Esophagus squamous epithelium (tissue), 4 donors: ENCODE measurements at regions not wholly inside any gene's neighbourhood (a gene's known extent, or its start where the extent isn't known, plus 50 kb on each side); places are given as distances from the start of the nearest gene placed in this dataset.

ENCODE experiments used
- CTCF ChIP-seq, 6 experiments: fragments of 450-650 bp in 4 of 6; fragments of 200-600 bp in 2 of 6; sonication (generic) in 2 of 6; IDR thresholded peaks; one replicate each; pipeline ENCODE4 v1.5.1; 2016 to 2019; ENCODE audit warnings: antibody characterized with exemption in 6 of 6, mild to moderate bottlenecking in 4 of 6, moderate library complexity in 4 of 6
- POLR2A ChIP-seq, 4 donors: fragments of 450-650 bp; IDR thresholded peaks; one replicate each; pipeline ENCODE4 v1.6.1; 2017; ENCODE audit warnings: antibody characterized with exemption in 4 of 4, mild to moderate bottlenecking in 4 of 4, moderate library complexity in 3 of 4

GRCh38 chr13:87123987-87124784, 547.0 kb upstream of the SLITRK5 start:
- TF ChIP-seq CTCF (IDR thresholded peaks at IDR 0.05) (no peak), POLR2A (IDR thresholded peaks at IDR 0.05) (no peak)
